Upper lobe of right lung (tissue), 1 donor: ENCODE measurements at regions not wholly inside any gene's neighbourhood (a gene's known extent, or its start where the extent isn't known, plus 50 kb on each side); places are given as distances from the start of the nearest gene placed in this dataset.

Experiments
- ATAC-seq: fragments of 200-7000 bp; cut with Tn5 transposase; one replicate; pipeline ENCODE4 v1.9.1; 2020; ENCODE audit warnings: mild to moderate bottlenecking, moderate library complexity
- DNase-seq: peaks from one replicate; pipeline ENCODE4 v3.0.0-alpha.2; 2020
- H3K27ac ChIP-seq: fragments of 200-600 bp; one replicate; pipeline ENCODE4 v1.8.0; 2022
- H3K27me3 ChIP-seq: fragments of 200-600 bp; one replicate; pipeline ENCODE4 v1.8.0; 2022; ENCODE audit warnings: mild to moderate bottlenecking
- H3K36me3 ChIP-seq: fragments of 200-600 bp; one replicate; pipeline ENCODE4 v1.8.0; 2022
- H3K4me1 ChIP-seq: fragments of 200-600 bp; one replicate; pipeline ENCODE4 v1.8.0; 2022
- H3K4me3 ChIP-seq: fragments of 200-600 bp; one replicate; pipeline ENCODE4 v1.8.0; 2022; ENCODE audit warnings: mild to moderate bottlenecking
- H3K9me3 ChIP-seq: fragments of 200-600 bp; one replicate; pipeline ENCODE4 v1.8.0; 2022
- CTCF ChIP-seq: fragments of 200-600 bp; IDR thresholded peaks from one replicate; pipeline ENCODE4 v1.8.0; 2022; ENCODE audit warnings: antibody characterized with exemption
- intact Hi-C: fragments of 100-400 bp; cut with DNase I; formaldehyde crosslinking; loops from one replicate; pipeline ENCODE4 v1.11.0; 2022
- donor health status: DM: no; HTN: yes; CAD: no; lungs with severe emphysema.

GRCh38 chr4:1459722-1460511 lies 53.7 kb upstream of the NKX1-1 start:
- Histone ChIP-seq H3K4me1 (no peaks in the 10 kb centered on the region), H3K4me3 (no peak overlapping the region), H3K27ac (no peak overlapping the region), H3K36me3 (no peaks in the 10 kb centered on the region), H3K9me3 (no peaks in the 10 kb centered on the region), H3K27me3 (peaks cover 51% of the 10 kb centered on the region)
- peak; percentile 57 for DNase-seq
- TF ChIP-seq CTCF = no peak
- intact Hi-C loops = loop anchor here (10.0 kb wide), 1 partner anchor 55 kb away; the partner anchor contains the start of gene NKX1-1
- no peak for ATAC-seq

- ATAC-seq (no peak), DNase-seq (peak; percentile 41)
- Histone ChIP-seq H3K27me3 (peaks cover 43% of the 10 kb centered on the region), H3K36me3 (no peaks in the 10 kb centered on the region), H3K27ac (no peak overlapping the region), H3K4me1 (no peaks in the 10 kb centered on the region), H3K4me3 (no peak overlapping the region), H3K9me3 (no peaks in the 10 kb centered on the region)
- intact Hi-C loops = no loop called here
- no peak for TF ChIP-seq CTCF
Observed at GRCh38 chr4:1459081-1459721, 53.0 kb upstream of the NKX1-1 start.

GRCh38 chr4:1458581-1458980 lies 52.3 kb upstream of the NKX1-1 start:
- intact Hi-C loops = no loop called here
- H3K27me3 ChIP-seq = peaks cover 39% of the 10 kb centered on the region
- no peaks in the 10 kb centered on the region for H3K36me3 ChIP-seq
- ATAC-seq (no peak), DNase-seq (peak; percentile 30)
- H3K4me3 ChIP-seq = no peak overlapping the region
- no peaks in the 10 kb centered on the region for H3K4me1 ChIP-seq
- H3K27ac ChIP-seq = no peak overlapping the region
- no peaks in the 10 kb centered on the region for H3K9me3 ChIP-seq
- no peak for TF ChIP-seq CTCF
